ENCODE measurements at regions not wholly inside any gene's neighbourhood (a gene's known extent, or its start where the extent isn't known, plus 50 kb on each side); places are given as distances from the start of the nearest gene placed in this dataset.

DNA sequence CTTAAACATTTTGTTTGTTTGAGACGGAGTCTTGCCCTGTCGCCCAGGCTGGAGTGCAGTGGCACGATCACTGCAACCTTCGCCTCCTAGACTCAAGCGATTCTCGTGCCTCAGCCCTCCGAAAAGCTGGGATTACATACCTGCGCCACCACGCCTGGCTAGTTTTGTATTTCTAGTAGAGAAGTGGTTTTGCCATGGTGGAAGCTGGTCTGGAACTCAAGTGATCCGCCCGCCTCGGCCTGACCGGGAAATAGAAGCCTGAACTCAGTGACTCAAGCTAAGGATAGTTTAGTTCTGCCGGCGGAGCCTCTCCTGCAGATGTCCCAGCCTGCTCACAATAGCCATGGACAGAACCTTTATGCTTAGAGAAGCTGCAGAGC, 53.0 kb upstream of the ZNF254 start:
- TF ChIP-seq POLR2A (IDR thresholded peaks at IDR 0.05) (no peak), EP300 (IDR thresholded peaks at IDR 0.05) (no peak)
- TF ChIP-seq, protein P1, sequence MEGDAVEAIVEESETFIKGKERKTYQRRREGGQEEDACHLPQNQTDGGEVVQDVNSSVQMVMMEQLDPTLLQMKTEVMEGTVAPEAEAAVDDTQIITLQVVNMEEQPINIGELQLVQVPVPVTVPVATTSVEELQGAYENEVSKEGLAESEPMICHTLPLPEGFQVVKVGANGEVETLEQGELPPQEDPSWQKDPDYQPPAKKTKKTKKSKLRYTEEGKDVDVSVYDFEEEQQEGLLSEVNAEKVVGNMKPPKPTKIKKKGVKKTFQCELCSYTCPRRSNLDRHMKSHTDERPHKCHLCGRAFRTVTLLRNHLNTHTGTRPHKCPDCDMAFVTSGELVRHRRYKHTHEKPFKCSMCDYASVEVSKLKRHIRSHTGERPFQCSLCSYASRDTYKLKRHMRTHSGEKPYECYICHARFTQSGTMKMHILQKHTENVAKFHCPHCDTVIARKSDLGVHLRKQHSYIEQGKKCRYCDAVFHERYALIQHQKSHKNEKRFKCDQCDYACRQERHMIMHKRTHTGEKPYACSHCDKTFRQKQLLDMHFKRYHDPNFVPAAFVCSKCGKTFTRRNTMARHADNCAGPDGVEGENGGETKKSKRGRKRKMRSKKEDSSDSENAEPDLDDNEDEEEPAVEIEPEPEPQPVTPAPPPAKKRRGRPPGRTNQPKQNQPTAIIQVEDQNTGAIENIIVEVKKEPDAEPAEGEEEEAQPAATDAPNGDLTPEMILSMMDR (IDR thresholded peaks at IDR 0.05) = no peak

Measured in tibial nerve (tissue), 4 donors.